HepG2 (cell line): ENCODE measurements at regions not wholly inside any gene's neighbourhood (a gene's known extent, or its start where the extent isn't known, plus 50 kb on each side); places are given as distances from the start of the nearest gene placed in this dataset.

Experiments
- ATAC-seq: fragments of 200-7000 bp; cut with Tn5 transposase; 3 replicates; pipeline ENCODE4 v1.9.1; 2020; ENCODE audit warnings: mild to moderate bottlenecking, moderate library complexity
- BruUV-seq: library from RNA; stranded (reverse); fragments of 400-500 nt; replicated peaks from 2 replicates; lab custom pipeline; 2021; lab: Mats Ljungman, UMichigan
- CTCF ChIA-PET: fragments of 300-600 bp; formaldehyde crosslinking; extraction: SDS; loops from one replicate; lab custom pipeline; 2021; ENCODE audit warnings: low total read pairs, inconsistent platforms, low intra/inter-chr PET ratio; lab: Yijun Ruan, JAX
- POLR2A ChIA-PET: fragments of 350-600 bp; sonication (Branson Sonifier 250); formaldehyde crosslinking; loops from one replicate; lab custom pipeline; 2020; ENCODE audit warnings: antibody characterized with exemption, inconsistent platforms; lab: Yijun Ruan, JAX
- DNase-seq: peaks from one replicate; pipeline ENCODE4 v3.0.0-alpha.2; 2015; ENCODE audit warnings: low spot score
- FAIRE-seq: peaks from 3 replicates; lab custom pipeline; 2011; peaks lifted over from hg19 to GRCh38; lab: Jason Lieb, UNC
- H2AFZ ChIP-seq: one replicate; pipeline ENCODE4 v1.6.1; 2011; ENCODE audit warnings: low read length, inconsistent platforms
- H3K27ac ChIP-seq: fragments of 300-600 bp; 3 replicates; pipeline ENCODE4 v1.8.0; 2011; ENCODE audit warnings: mixed run types, mild to moderate bottlenecking, mixed read lengths, low read length, inconsistent platforms; ENCODE audit not compliant: insufficient read depth; ENCODE audit errors: extremely low read length
- H3K27me3 ChIP-seq, 2 experiments: fragments of 200-600 bp in 1 of 2; 2 replicates in 1 of 2; 3 replicates in 1 of 2; pipeline versions ENCODE4 v1.6.0 to v1.8.0; 2011; ENCODE audit warnings: low read length in 2 of 2, mild to moderate bottlenecking in 2 of 2, moderate library complexity in 2 of 2, inconsistent platforms in 1 of 2; ENCODE audit not compliant: insufficient read depth in 2 of 2, control insufficient read depth in 1 of 2
- H3K36me3 ChIP-seq, 2 experiments: fragments of 200-600 bp in 1 of 2; replicated peaks in 1 of 2; 2 replicates in 1 of 2; 3 replicates in 1 of 2; pipeline versions ENCODE4 v1.5.1 to v1.8.0; 2011; ENCODE audit warnings: low read length in 2 of 2, inconsistent platforms in 1 of 2; ENCODE audit not compliant: insufficient read depth in 2 of 2, control insufficient read depth in 1 of 2
- H3K4me1 ChIP-seq: 2 replicates; pipeline ENCODE4 v1.5.1; 2012; ENCODE audit warnings: low read length, inconsistent platforms; ENCODE audit not compliant: insufficient read depth
- H3K4me2 ChIP-seq: 2 replicates; pipeline ENCODE4 v1.6.0; 2011; ENCODE audit warnings: low read depth, low read length, inconsistent platforms
- H3K4me3 ChIP-seq, 3 experiments: fragments of 200-600 bp in 1 of 3; sonication (generic), shearing (Covaris generic) in 1 of 3; replicated peaks in 1 of 3; 2 replicates each; pipeline ENCODE4 v1.5.1; 2011 to 2016; ENCODE audit warnings: low read length in 3 of 3, inconsistent platforms in 2 of 3, low read depth in 2 of 3, mild to moderate bottlenecking in 2 of 3, control low read depth in 1 of 3, mixed read lengths in 1 of 3; ENCODE audit not compliant: insufficient read depth in 1 of 3
- H3K79me2 ChIP-seq: one replicate; pipeline ENCODE4 v1.6.1; 2011; ENCODE audit warnings: low read length, inconsistent platforms; ENCODE audit not compliant: insufficient read depth
- H3K9ac ChIP-seq: 2 replicates; pipeline ENCODE4 v1.6.0; 2011; ENCODE audit warnings: mild to moderate bottlenecking, low read depth, low read length, inconsistent platforms; ENCODE audit not compliant: insufficient read depth
- H3K9me3 ChIP-seq: 2 replicates; pipeline ENCODE4 v1.5.1; 2012; ENCODE audit warnings: mild to moderate bottlenecking, low read length
- H4K20me1 ChIP-seq: 2 replicates; pipeline ENCODE4 v1.6.0; 2011; ENCODE audit warnings: inconsistent platforms, mild to moderate bottlenecking, low read length, moderate library complexity; ENCODE audit not compliant: insufficient read depth
- CREM ChIP-seq, 2 experiments: sonication (generic) in 1 of 2; formaldehyde crosslinking in 1 of 2; IDR thresholded peaks; 2 replicates each; pipeline versions ENCODE4 v1.4.0 to v1.6.1; 2016 to 2020; ENCODE audit warnings: antibody characterized with exemption in 1 of 2, mild to moderate bottlenecking in 1 of 2, missing genetic modification reagents in 1 of 2
- HOXA7 ChIP-seq: sonication (generic); formaldehyde crosslinking; IDR thresholded peaks from 2 replicates; pipeline ENCODE4 v1.8.1; 2022; ENCODE audit warnings: mild to moderate bottlenecking, missing genetic modification reagents, moderate library complexity
- IRF9 ChIP-seq: sonication (generic); formaldehyde crosslinking; IDR thresholded peaks from 2 replicates; pipeline ENCODE4 v1.8.0; 2022; ENCODE audit warnings: missing genetic modification reagents, mild to moderate bottlenecking, borderline replicate concordance
- SIX4 ChIP-seq: sonication (generic); formaldehyde crosslinking; IDR thresholded peaks from 2 replicates; pipeline ENCODE4 v1.4.0; 2020; ENCODE audit warnings: missing genetic modification reagents
- ZBED4 ChIP-seq: sonication (generic); formaldehyde crosslinking; IDR thresholded peaks from 2 replicates; pipeline ENCODE4 v1.4.0; 2020; ENCODE audit warnings: missing genetic modification reagents, borderline replicate concordance
- ZNF235 ChIP-seq: sonication (generic); formaldehyde crosslinking; IDR thresholded peaks from 2 replicates; pipeline ENCODE4 v1.8.1; 2023; ENCODE audit warnings: mild to moderate bottlenecking, missing genetic modification reagents, borderline replicate concordance
- ZSCAN12 ChIP-seq: sonication (generic); formaldehyde crosslinking; IDR thresholded peaks from 2 replicates; pipeline ENCODE4 v1.9.0; 2021; ENCODE audit warnings: mild to moderate bottlenecking, missing genetic modification reagents
- WGBS: methylation state at CpG from one replicate; pipeline ENCODE4 v1.1.6; 2017; ENCODE audit warnings: low lambda C conversion rate; 5-methylcytosine and 5-hydroxymethylcytosine counted together
- in situ Hi-C: cut with HindIII; loops from 2 replicates; pipeline ENCODE4 v1.10.0; 2017; ENCODE audit warnings: low pct_unique_long_range_greater_than_20kb; ENCODE audit not compliant: extremely low pct_ligation_motif_present
- intact Hi-C: fragments of 100-400 bp; cut with micrococcal nuclease; formaldehyde crosslinking; loops from one replicate; pipeline ENCODE4 v1.10.0; 2022; ENCODE audit not compliant: unreplicated experiment
- TF ChIP-seq, protein P1 (sequence below): sonication (generic); formaldehyde crosslinking; IDR thresholded peaks from 2 replicates; pipeline ENCODE4 v1.4.0; 2020; ENCODE audit warnings: missing genetic modification reagents, borderline replicate concordance
- TF ChIP-seq, protein P2 (sequence below): sonication (generic); formaldehyde crosslinking; IDR thresholded peaks from 2 replicates; pipeline ENCODE4 v1.9.0; 2022; ENCODE audit warnings: low read depth, missing genetic modification reagents
- TF ChIP-seq, protein P3 (sequence below): sonication (generic); formaldehyde crosslinking; IDR thresholded peaks from 2 replicates; pipeline ENCODE4 v1.8.1; 2022; ENCODE audit warnings: low read depth, mild to moderate bottlenecking, missing genetic modification reagents

- ChIA-PET POLR2A (no interaction called here), CTCF (no interaction called here)
- 36% methylated on average over 8 of the region's 8 CpGs for WGBS
- H3K4me2 ChIP-seq = no peak overlapping the region
- in situ Hi-C loops = no loop called here
- peaks cover 8% of the 10 kb centered on the region; the same call in 1 of the 2 replicates for H3K4me1 ChIP-seq
- peaks cover 2 to 36% of the 10 kb centered on the region in 2 experiments; a peak in 4 of 5 replicates for H3K27me3 ChIP-seq
- BruUV-seq = no TSS peak
- H3K27ac ChIP-seq = no peak overlapping the region
- ATAC-seq = no peak
- no peak overlapping the region for H3K9ac ChIP-seq
- DNase-seq = no peak
- H4K20me1 ChIP-seq = no peaks in the 10 kb centered on the region
- no peak overlapping the region for H2AFZ ChIP-seq
- TF ChIP-seq IRF9 (CRISPR knock-in tag) (no peak), CREM (IDR thresholded peaks at IDR 0.05) (no peak), CREM (CRISPR knock-in tag; IDR thresholded peaks at IDR 0.05) (no peak), HOXA7 (CRISPR knock-in tag) (no peak), SIX4 (CRISPR knock-in tag) (no peak), ZNF235 (CRISPR knock-in tag) (no peak), ZBED4 (CRISPR knock-in tag) (no peak), ZSCAN12 (no peak)
- TF ChIP-seq, protein P1, sequence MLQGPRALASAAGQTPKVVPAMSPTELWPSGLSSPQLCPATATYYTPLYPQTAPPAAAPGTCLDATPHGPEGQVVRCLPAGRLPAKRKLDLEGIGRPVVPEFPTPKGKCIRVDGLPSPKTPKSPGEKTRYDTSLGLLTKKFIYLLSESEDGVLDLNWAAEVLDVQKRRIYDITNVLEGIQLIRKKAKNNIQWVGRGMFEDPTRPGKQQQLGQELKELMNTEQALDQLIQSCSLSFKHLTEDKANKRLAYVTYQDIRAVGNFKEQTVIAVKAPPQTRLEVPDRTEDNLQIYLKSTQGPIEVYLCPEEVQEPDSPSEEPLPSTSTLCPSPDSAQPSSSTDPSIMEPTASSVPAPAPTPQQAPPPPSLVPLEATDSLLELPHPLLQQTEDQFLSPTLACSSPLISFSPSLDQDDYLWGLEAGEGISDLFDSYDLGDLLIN (CRISPR knock-in tag) = no peak
- TF ChIP-seq, protein P2, sequence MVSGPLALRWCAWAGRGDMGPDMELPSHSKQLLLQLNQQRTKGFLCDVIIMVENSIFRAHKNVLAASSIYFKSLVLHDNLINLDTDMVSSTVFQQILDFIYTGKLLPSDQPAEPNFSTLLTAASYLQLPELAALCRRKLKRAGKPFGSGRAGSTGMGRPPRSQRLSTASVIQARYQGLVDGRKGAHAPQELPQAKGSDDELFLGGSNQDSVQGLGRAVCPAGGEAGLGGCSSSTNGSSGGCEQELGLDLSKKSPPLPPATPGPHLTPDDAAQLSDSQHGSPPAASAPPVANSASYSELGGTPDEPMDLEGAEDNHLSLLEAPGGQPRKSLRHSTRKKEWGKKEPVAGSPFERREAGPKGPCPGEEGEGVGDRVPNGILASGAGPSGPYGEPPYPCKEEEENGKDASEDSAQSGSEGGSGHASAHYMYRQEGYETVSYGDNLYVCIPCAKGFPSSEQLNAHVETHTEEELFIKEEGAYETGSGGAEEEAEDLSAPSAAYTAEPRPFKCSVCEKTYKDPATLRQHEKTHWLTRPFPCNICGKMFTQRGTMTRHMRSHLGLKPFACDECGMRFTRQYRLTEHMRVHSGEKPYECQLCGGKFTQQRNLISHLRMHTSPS (CRISPR knock-in tag) = no peak
- TF ChIP-seq, protein P3, sequence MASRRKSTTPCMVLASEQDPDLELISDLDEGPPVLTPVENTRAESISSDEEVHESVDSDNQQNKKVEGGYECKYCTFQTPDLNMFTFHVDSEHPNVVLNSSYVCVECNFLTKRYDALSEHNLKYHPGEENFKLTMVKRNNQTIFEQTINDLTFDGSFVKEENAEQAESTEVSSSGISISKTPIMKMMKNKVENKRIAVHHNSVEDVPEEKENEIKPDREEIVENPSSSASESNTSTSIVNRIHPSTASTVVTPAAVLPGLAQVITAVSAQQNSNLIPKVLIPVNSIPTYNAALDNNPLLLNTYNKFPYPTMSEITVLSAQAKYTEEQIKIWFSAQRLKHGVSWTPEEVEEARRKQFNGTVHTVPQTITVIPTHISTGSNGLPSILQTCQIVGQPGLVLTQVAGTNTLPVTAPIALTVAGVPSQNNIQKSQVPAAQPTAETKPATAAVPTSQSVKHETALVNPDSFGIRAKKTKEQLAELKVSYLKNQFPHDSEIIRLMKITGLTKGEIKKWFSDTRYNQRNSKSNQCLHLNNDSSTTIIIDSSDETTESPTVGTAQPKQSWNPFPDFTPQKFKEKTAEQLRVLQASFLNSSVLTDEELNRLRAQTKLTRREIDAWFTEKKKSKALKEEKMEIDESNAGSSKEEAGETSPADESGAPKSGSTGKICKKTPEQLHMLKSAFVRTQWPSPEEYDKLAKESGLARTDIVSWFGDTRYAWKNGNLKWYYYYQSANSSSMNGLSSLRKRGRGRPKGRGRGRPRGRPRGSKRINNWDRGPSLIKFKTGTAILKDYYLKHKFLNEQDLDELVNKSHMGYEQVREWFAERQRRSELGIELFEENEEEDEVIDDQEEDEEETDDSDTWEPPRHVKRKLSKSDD = no peak
- intact Hi-C loops = no loop called here
- H3K79me2 ChIP-seq = no peaks in the 10 kb centered on the region
- H3K9me3 ChIP-seq = no peaks in the 10 kb centered on the region
- FAIRE-seq = no peak
- no peaks in the 10 kb centered on the region for H3K36me3 ChIP-seq
- no peak overlapping the region for H3K4me3 ChIP-seq
Observed at GRCh38 chr2:45223531-45223930, 214.3 kb upstream of the SIX2 start.
